HG03097 (cell line): ENCODE measurements at regions not wholly inside any gene's neighbourhood (a gene's known extent, or its start where the extent isn't known, plus 50 kb on each side); places are given as distances from the start of the nearest gene placed in this dataset.
"Not testable (repeated sequence)": the region's sequence is repeated elsewhere in the genome, so short reads cannot be mapped to it uniquely, and the experiment has no call there.

Experiments used
- ATAC-seq: cut with Tn5 transposase; IDR thresholded peaks from one replicate; pipeline ENCODE4 v1.9.1; 2021; ENCODE audit not compliant: unreplicated experiment, low FRiP score

GRCh38 chr12:11535127-11535526, 114.3 kb upstream of the ETV6 start:
- ATAC-seq = no peak

- ATAC-seq = no peak
Measured at GRCh38 chr12:11539156-11539555, 110.3 kb upstream of the ETV6 start.

GRCh38 chr12:11540156-11540555, 109.3 kb upstream of the ETV6 start:
- ATAC-seq = no peak

GRCh38 chr12:11540615-11541310, 108.7 kb upstream of the ETV6 start:
- ATAC-seq = no peak

GRCh38 chr12:11542599-11542998, 106.9 kb upstream of the ETV6 start:
- ATAC-seq = no peak

- ATAC-seq = no peak
Measured at GRCh38 chr12:11543457-11544158, 105.9 kb upstream of the ETV6 start.

- peak; percentile 67 for ATAC-seq
Measured at GRCh38 chr12:11545484-11546330, 103.8 kb upstream of the ETV6 start.

GRCh38 chr12:11546582-11547270, 102.7 kb upstream of the ETV6 start:
- ATAC-seq = not testable (repeated sequence)

GRCh38 chr12:11547271-11547646, 102.2 kb upstream of the ETV6 start:
- ATAC-seq = not testable (repeated sequence)

GRCh38 chr12:11549119-11549518, 100.4 kb upstream of the ETV6 start:
- no peak for ATAC-seq

- ATAC-seq = no peak
Measured at GRCh38 chr12:11553871-11554533, 95.5 kb upstream of the ETV6 start.

- no peak for ATAC-seq
Measured at GRCh38 chr12:11555195-11555594, 94.3 kb upstream of the ETV6 start.

- no peak for ATAC-seq
Measured at GRCh38 chr12:11555743-11556625, 93.5 kb upstream of the ETV6 start.

- no peak for ATAC-seq
Measured at GRCh38 chr12:11556682-11557081, 92.8 kb upstream of the ETV6 start.

GRCh38 chr12:11559626-11560340, 89.7 kb upstream of the ETV6 start:
- no peak for ATAC-seq

GRCh38 chr12:11561411-11561810, 88.1 kb upstream of the ETV6 start:
- ATAC-seq = no peak

GRCh38 chr12:11563785-11564739, 85.4 kb upstream of the ETV6 start:
- ATAC-seq = no peak
